ENCODE measurements at regions not wholly inside any gene's neighbourhood (a gene's known extent, or its start where the extent isn't known, plus 50 kb on each side); places are given as distances from the start of the nearest gene placed in this dataset.

DNA sequence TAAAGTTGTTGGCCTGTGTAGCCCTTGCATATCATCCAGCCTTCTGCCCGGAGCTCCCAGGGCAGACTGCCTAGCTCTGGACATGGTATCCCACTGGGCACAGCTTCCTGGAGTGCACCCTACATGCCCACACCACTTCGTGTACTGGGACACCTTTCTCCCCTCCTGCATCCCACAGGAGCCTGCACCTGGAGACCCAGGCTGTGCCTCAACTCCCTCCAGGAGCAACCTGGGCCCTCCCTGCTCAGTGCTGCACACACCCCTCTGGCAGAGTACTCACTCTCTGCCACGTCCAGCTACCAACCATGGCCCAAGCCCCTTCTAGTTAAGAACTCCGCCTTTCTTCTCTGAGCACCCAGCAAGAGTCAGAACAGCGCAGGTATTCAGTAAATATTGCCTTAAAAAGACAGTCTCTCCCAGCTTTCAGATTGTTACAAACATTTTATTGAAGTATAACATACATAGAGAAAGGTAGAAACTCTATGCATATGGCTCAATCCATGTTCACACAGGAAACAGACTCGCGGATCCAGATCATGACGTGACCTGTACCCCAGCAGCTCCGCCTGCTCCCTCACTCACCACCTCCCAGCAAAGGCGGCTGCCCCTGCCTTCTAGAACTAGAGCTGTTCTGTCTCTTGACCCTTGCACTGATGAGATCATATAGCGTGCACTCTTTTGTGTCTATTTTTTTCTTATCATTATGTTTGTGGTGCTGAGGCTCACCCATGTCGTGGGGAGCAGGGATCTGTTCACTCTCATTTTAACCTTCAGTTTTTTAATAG, 98.4 kb upstream of the MYCN start:
- TF ChIP-seq, protein P1, sequence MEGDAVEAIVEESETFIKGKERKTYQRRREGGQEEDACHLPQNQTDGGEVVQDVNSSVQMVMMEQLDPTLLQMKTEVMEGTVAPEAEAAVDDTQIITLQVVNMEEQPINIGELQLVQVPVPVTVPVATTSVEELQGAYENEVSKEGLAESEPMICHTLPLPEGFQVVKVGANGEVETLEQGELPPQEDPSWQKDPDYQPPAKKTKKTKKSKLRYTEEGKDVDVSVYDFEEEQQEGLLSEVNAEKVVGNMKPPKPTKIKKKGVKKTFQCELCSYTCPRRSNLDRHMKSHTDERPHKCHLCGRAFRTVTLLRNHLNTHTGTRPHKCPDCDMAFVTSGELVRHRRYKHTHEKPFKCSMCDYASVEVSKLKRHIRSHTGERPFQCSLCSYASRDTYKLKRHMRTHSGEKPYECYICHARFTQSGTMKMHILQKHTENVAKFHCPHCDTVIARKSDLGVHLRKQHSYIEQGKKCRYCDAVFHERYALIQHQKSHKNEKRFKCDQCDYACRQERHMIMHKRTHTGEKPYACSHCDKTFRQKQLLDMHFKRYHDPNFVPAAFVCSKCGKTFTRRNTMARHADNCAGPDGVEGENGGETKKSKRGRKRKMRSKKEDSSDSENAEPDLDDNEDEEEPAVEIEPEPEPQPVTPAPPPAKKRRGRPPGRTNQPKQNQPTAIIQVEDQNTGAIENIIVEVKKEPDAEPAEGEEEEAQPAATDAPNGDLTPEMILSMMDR (IDR thresholded peaks at IDR 0.05) = no peak
- no peak for TF ChIP-seq POLR2A (IDR thresholded peaks at IDR 0.05)
- no peak for TF ChIP-seq POLR2AphosphoS5 (IDR thresholded peaks at IDR 0.05)
